ENCODE measurements at regions not wholly inside any gene's neighbourhood (a gene's known extent, or its start where the extent isn't known, plus 50 kb on each side); places are given as distances from the start of the nearest gene placed in this dataset.

GRCh38 chr15:67900621-67901147, 60.8 kb upstream of the RNU6-1 start:
- no peak for TF ChIP-seq JUN (CRISPR knock-in tag; IDR thresholded peaks at IDR 0.05)
- no peak for TF ChIP-seq ZNF219 (CRISPR knock-in tag; IDR thresholded peaks at IDR 0.05; ENCODE audit: borderline replicate concordance)
- TF ChIP-seq PRDM15 (CRISPR knock-in tag; IDR thresholded peaks at IDR 0.05) = no peak
- no peak for TF ChIP-seq RELA (CRISPR knock-in tag; IDR thresholded peaks at IDR 0.05; ENCODE audit: borderline replicate concordance)
- TF ChIP-seq, protein P1, sequence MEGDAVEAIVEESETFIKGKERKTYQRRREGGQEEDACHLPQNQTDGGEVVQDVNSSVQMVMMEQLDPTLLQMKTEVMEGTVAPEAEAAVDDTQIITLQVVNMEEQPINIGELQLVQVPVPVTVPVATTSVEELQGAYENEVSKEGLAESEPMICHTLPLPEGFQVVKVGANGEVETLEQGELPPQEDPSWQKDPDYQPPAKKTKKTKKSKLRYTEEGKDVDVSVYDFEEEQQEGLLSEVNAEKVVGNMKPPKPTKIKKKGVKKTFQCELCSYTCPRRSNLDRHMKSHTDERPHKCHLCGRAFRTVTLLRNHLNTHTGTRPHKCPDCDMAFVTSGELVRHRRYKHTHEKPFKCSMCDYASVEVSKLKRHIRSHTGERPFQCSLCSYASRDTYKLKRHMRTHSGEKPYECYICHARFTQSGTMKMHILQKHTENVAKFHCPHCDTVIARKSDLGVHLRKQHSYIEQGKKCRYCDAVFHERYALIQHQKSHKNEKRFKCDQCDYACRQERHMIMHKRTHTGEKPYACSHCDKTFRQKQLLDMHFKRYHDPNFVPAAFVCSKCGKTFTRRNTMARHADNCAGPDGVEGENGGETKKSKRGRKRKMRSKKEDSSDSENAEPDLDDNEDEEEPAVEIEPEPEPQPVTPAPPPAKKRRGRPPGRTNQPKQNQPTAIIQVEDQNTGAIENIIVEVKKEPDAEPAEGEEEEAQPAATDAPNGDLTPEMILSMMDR (IDR thresholded peaks at IDR 0.05) = no peak
- no peak for TF ChIP-seq NR2C2 (CRISPR knock-in tag; IDR thresholded peaks at IDR 0.05)
- TF ChIP-seq TP53 (CRISPR knock-in tag; IDR thresholded peaks at IDR 0.05) = no peak
- no peak for TF ChIP-seq NFYB (CRISPR knock-in tag; conservative IDR thresholded peaks at IDR 0.05; ENCODE audit: low read depth)
- no peak for TF ChIP-seq ZBTB21 (CRISPR knock-in tag; IDR thresholded peaks at IDR 0.05; ENCODE audit: borderline replicate concordance)
- TF ChIP-seq E2F1 (CRISPR knock-in tag; IDR thresholded peaks at IDR 0.05) = no peak

All from WTC11 (cell line).